Mucosa of descending colon (tissue), 3 donors: ENCODE measurements at regions not wholly inside any gene's neighbourhood (a gene's known extent, or its start where the extent isn't known, plus 50 kb on each side); places are given as distances from the start of the nearest gene placed in this dataset.

Experiments used
- ATAC-seq: fragments of 200-7000 bp; cut with Tn5 transposase; one replicate; pipeline ENCODE4 v1.9.1; 2020; ENCODE audit warnings: mild to moderate bottlenecking, moderate library complexity
- DNase-seq, 3 donors: peaks; one replicate each; pipeline ENCODE4 v3.0.0-alpha.2; 2020
- H3K36me3 ChIP-seq: fragments of 200-600 bp; one replicate; pipeline ENCODE4 v1.8.0; 2021; ENCODE audit warnings: low read depth, mild to moderate bottlenecking
- H3K4me1 ChIP-seq: fragments of 200-600 bp; one replicate; pipeline ENCODE4 v1.8.0; 2021; ENCODE audit warnings: low read depth, mild to moderate bottlenecking
- H3K4me3 ChIP-seq: fragments of 200-600 bp; one replicate; pipeline ENCODE4 v1.8.0; 2021; ENCODE audit warnings: mild to moderate bottlenecking
- H3K9me3 ChIP-seq: fragments of 200-600 bp; one replicate; pipeline ENCODE4 v1.8.0; 2021; ENCODE audit warnings: mild to moderate bottlenecking
- CTCF ChIP-seq: fragments of 200-600 bp; IDR thresholded peaks from one replicate; pipeline ENCODE4 v1.8.0; 2022; ENCODE audit warnings: antibody characterized with exemption, mild to moderate bottlenecking
- intact Hi-C, 2 donors: fragments of 100-400 bp; cut with DNase I in 1 of 2; cut with micrococcal nuclease in 1 of 2; formaldehyde crosslinking; loops; one replicate each; pipeline versions ENCODE4 v1.11.0 to v1.11.1; 2022; cut with DNase I, micrococcal nuclease
- donor health status: DM: no; HTN: no; CAD: no; lungs with moderate emphysema.
- donor health status: DM: no; HTN: no; CAD: no.
- donor health status: DM: no; HTN: yes; CAD: no.

GRCh38 chr6:76275746-76276145, 203.3 kb upstream of the IMPG1 start:
- ATAC-seq (no peak), DNase-seq (no peak)
- Histone ChIP-seq H3K4me3 (no peak overlapping the region), H3K36me3 (no peaks in the 10 kb centered on the region), H3K4me1 (no peaks in the 10 kb centered on the region), H3K9me3 (peaks cover 5% of the 10 kb centered on the region)
- intact Hi-C loops = no loop called here
- TF ChIP-seq CTCF = no peak

- no peak for TF ChIP-seq CTCF
- no peak for DNase-seq
- Histone ChIP-seq H3K4me1 (no peaks in the 10 kb centered on the region), H3K4me3 (no peak overlapping the region), H3K9me3 (peaks cover 39% of the 10 kb centered on the region), H3K36me3 (no peaks in the 10 kb centered on the region)
- ATAC-seq = no peak
- intact Hi-C loops = no loop called here
These were observed 192.0 kb upstream of the IMPG1 start for GRCh38 chr6:76264468-76264867.

- Histone ChIP-seq H3K4me1 (no peaks in the 10 kb centered on the region), H3K36me3 (no peaks in the 10 kb centered on the region), H3K9me3 (peaks cover 39% of the 10 kb centered on the region), H3K4me3 (no peak overlapping the region)
- ATAC-seq (no peak), DNase-seq (no peak)
- no peak for TF ChIP-seq CTCF
- intact Hi-C loops = no loop called here
These were observed 189.8 kb upstream of the IMPG1 start for GRCh38 chr6:76262240-76262639.

- intact Hi-C loops = no loop called here
- no peaks in the 10 kb centered on the region for H3K4me1 ChIP-seq
- TF ChIP-seq CTCF = no peak
- DNase-seq = no peak
- H3K9me3 ChIP-seq = no peaks in the 10 kb centered on the region
- no peak for ATAC-seq
- no peak overlapping the region for H3K4me3 ChIP-seq
- no peaks in the 10 kb centered on the region for H3K36me3 ChIP-seq
These were observed 178.2 kb upstream of the IMPG1 start for GRCh38 chr6:76250666-76251065.

- intact Hi-C loops = no loop called here
- TF ChIP-seq CTCF = no peak
- DNase-seq (no peak), ATAC-seq (no peak)
- H3K36me3 ChIP-seq = no peaks in the 10 kb centered on the region
- no peaks in the 10 kb centered on the region for H3K4me1 ChIP-seq
- H3K4me3 ChIP-seq = no peak overlapping the region
- no peaks in the 10 kb centered on the region for H3K9me3 ChIP-seq
These were observed 175.1 kb upstream of the IMPG1 start for GRCh38 chr6:76247527-76247926.

GRCh38 chr6:76240092-76240491, 167.6 kb upstream of the IMPG1 start:
- no peaks in the 10 kb centered on the region for H3K4me1 ChIP-seq
- H3K9me3 ChIP-seq = peaks cover 10% of the 10 kb centered on the region
- no peaks in the 10 kb centered on the region for H3K36me3 ChIP-seq
- no peak for TF ChIP-seq CTCF
- no peak for ATAC-seq
- no peak for DNase-seq
- no peak overlapping the region for H3K4me3 ChIP-seq
- intact Hi-C loops = no loop called here
